H9 (cell line): ENCODE measurements at regions not wholly inside any gene's neighbourhood (a gene's known extent, or its start where the extent isn't known, plus 50 kb on each side); places are given as distances from the start of the nearest gene placed in this dataset.

Source experiments
- DNase-seq: peaks from one replicate; pipeline ENCODE4 v3.0.0-alpha.2; 2017
- H2AFZ ChIP-seq: one replicate; pipeline ENCODE4 v1.6.1; 2013; ENCODE audit warnings: mild to moderate bottlenecking, low read length, control low read depth, moderate library complexity
- H2AK5ac ChIP-seq: 2 replicates; pipeline ENCODE4 v1.6.1; 2013; ENCODE audit warnings: low read length, control low read depth, mixed read lengths; ENCODE audit not compliant: insufficient read length
- H2BK120ac ChIP-seq: one replicate; pipeline ENCODE4 v1.6.1; 2013; ENCODE audit warnings: low read depth, mild to moderate bottlenecking, low read length, control low read depth, inconsistent platforms; ENCODE audit not compliant: poor library complexity, severe bottlenecking
- H2BK12ac ChIP-seq: 2 replicates; pipeline ENCODE4 v1.6.1; 2013; ENCODE audit warnings: low read length, control low read depth, mixed read lengths, low read depth; ENCODE audit not compliant: insufficient read length
- H2BK15ac ChIP-seq: 2 replicates; pipeline ENCODE4 v1.6.1; 2013; ENCODE audit warnings: low read depth, low read length, control low read depth
- H2BK20ac ChIP-seq: one replicate; pipeline ENCODE4 v1.6.1; 2013; ENCODE audit warnings: low read depth, mild to moderate bottlenecking, low read length, control low read depth, inconsistent platforms; ENCODE audit not compliant: poor library complexity, severe bottlenecking
- H2BK5ac ChIP-seq: 2 replicates; pipeline ENCODE4 v1.6.1; 2013; ENCODE audit warnings: low read length, control low read depth, mixed read lengths; ENCODE audit not compliant: insufficient read length
- H3K14ac ChIP-seq: 2 replicates; pipeline ENCODE4 v1.6.1; 2013; ENCODE audit warnings: low read length, control low read depth; ENCODE audit not compliant: insufficient read depth
- H3K18ac ChIP-seq: 2 replicates; pipeline ENCODE4 v1.6.1; 2013; ENCODE audit warnings: low read depth, mild to moderate bottlenecking, mixed read lengths, low read length, control low read depth; ENCODE audit not compliant: insufficient read length
- H3K23ac ChIP-seq: 2 replicates; pipeline ENCODE4 v1.6.1; 2013; ENCODE audit warnings: low read length, control low read depth, mixed read lengths, low read depth; ENCODE audit not compliant: insufficient read length
- H3K23me2 ChIP-seq: 2 replicates; pipeline ENCODE4 v1.6.1; 2013; ENCODE audit warnings: low read depth, mild to moderate bottlenecking, mixed read lengths, low read length, control low read depth; ENCODE audit not compliant: insufficient read length, poor library complexity, severe bottlenecking
- H3K27ac ChIP-seq: 2 replicates; pipeline ENCODE4 v1.5.1; 2013; ENCODE audit warnings: low read length, control low read depth, mixed read lengths, low read depth; ENCODE audit not compliant: insufficient read length
- H3K27me3 ChIP-seq: 2 replicates; pipeline ENCODE4 v1.6.1; 2013; ENCODE audit warnings: low read length, control low read depth, inconsistent platforms; ENCODE audit not compliant: insufficient read depth
- H3K4ac ChIP-seq: 2 replicates; pipeline ENCODE4 v1.6.1; 2013; ENCODE audit warnings: low read depth, mild to moderate bottlenecking, control low read depth, inconsistent platforms, low read length, moderate library complexity
- H3K4me1 ChIP-seq: 2 replicates; pipeline ENCODE4 v1.6.1; 2013; ENCODE audit warnings: low read length, control low read depth, inconsistent platforms; ENCODE audit not compliant: insufficient read depth
- H3K4me2 ChIP-seq: 2 replicates; pipeline ENCODE4 v1.6.1; 2013; ENCODE audit warnings: low read length, control low read depth, mixed read lengths; ENCODE audit not compliant: insufficient read length, insufficient read depth
- H3K56ac ChIP-seq: 2 replicates; pipeline ENCODE4 v1.6.1; 2013; ENCODE audit warnings: low read depth, mild to moderate bottlenecking, mixed read lengths, low read length, control low read depth; ENCODE audit not compliant: insufficient read length
- H3K79me1 ChIP-seq: 2 replicates; pipeline ENCODE4 v1.6.1; 2013; ENCODE audit warnings: low read depth, mild to moderate bottlenecking, moderate library complexity, low read length, control low read depth, inconsistent platforms; ENCODE audit not compliant: insufficient read depth, poor library complexity, severe bottlenecking
- H3K79me2 ChIP-seq: 2 replicates; pipeline ENCODE4 v1.6.1; 2013; ENCODE audit warnings: low read length, control low read depth, inconsistent platforms; ENCODE audit not compliant: insufficient read depth
- H3K9ac ChIP-seq: 2 replicates; pipeline ENCODE4 v1.6.1; 2013; ENCODE audit warnings: low read length, control low read depth, mixed read lengths; ENCODE audit not compliant: insufficient read length; ENCODE audit errors: extremely low read depth
- H3K9me3 ChIP-seq: one replicate; pipeline ENCODE4 v1.6.1; 2013; ENCODE audit warnings: low read depth, low read length, inconsistent platforms; ENCODE audit not compliant: control insufficient read depth
- H3T11ph ChIP-seq: one replicate; pipeline ENCODE4 v1.6.1; 2013; ENCODE audit warnings: mild to moderate bottlenecking, low read length, control low read depth, inconsistent platforms
- H4K20me1 ChIP-seq: one replicate; pipeline ENCODE4 v1.6.1; 2013; ENCODE audit not compliant: control insufficient read depth, insufficient read length, insufficient read depth
- H4K5ac ChIP-seq: 2 replicates; pipeline ENCODE4 v1.6.1; 2013; ENCODE audit warnings: low read depth, mild to moderate bottlenecking, mixed read lengths, low read length, control low read depth; ENCODE audit not compliant: insufficient read length
- H4K8ac ChIP-seq: replicated peaks from 2 replicates; pipeline ENCODE4 v1.6.1; 2013; ENCODE audit warnings: low read length, control low read depth, mixed read lengths, low read depth; ENCODE audit not compliant: insufficient read length
- H4K91ac ChIP-seq: 2 replicates; pipeline ENCODE4 v1.6.1; 2013; ENCODE audit warnings: low read depth, mild to moderate bottlenecking, moderate library complexity, mixed read lengths, low read length, control low read depth; ENCODE audit not compliant: insufficient read length
- H3K27ac Mint-ChIP-seq, 3 experiments: 2 replicates in 2 of 3; 3 replicates in 1 of 3; pipeline ENCODE4 v1.8.0; 2020 to 2021; ENCODE audit warnings: mixed read lengths in 3 of 3, mild to moderate bottlenecking in 1 of 3, moderate library complexity in 1 of 3
- H3K27me3 Mint-ChIP-seq: 2 replicates; pipeline ENCODE4 v1.8.0; 2021; ENCODE audit warnings: low read depth, mild to moderate bottlenecking, moderate library complexity, mixed read lengths
- H3K36me3 Mint-ChIP-seq, 3 experiments: 2 replicates in 2 of 3; 3 replicates in 1 of 3; pipeline ENCODE4 v1.8.0; 2020 to 2021; ENCODE audit warnings: low read depth in 3 of 3, mixed read lengths in 3 of 3; ENCODE audit not compliant: insufficient read depth in 1 of 3
- H3K4me1 Mint-ChIP-seq, 2 experiments: 2 replicates each; pipeline ENCODE4 v1.8.0; 2020; ENCODE audit warnings: mixed read lengths in 2 of 2
- H3K4me3 Mint-ChIP-seq, 2 experiments: 2 replicates in 1 of 2; 3 replicates in 1 of 2; pipeline ENCODE4 v1.8.0; 2020 to 2021; ENCODE audit warnings: mild to moderate bottlenecking in 2 of 2, mixed read lengths in 2 of 2, moderate library complexity in 1 of 2
- H3K9me3 Mint-ChIP-seq, 2 experiments: 2 replicates in 1 of 2; 3 replicates in 1 of 2; pipeline ENCODE4 v1.8.0; 2020; ENCODE audit warnings: mild to moderate bottlenecking in 2 of 2, mixed read lengths in 2 of 2, moderate library complexity in 1 of 2
- whole genome bisulfite sequencing: extraction: QIAGEN DNeasy Blood & Tissue Kit; methylation state at CpG from one replicate; pipeline ENCODE4 v1.1.7; 2013; ENCODE audit warnings: missing lambda C conversion rate, low lambda C conversion rate, mixed read lengths; ENCODE audit not compliant: insufficient read length; ENCODE audit errors: extremely low coverage; 5-methylcytosine and 5-hydroxymethylcytosine counted together
- TF ChIP-seq, protein P1 (sequence below): fragments of 200-600 bp; sonication (generic); conservative IDR thresholded peaks from 3 replicates; pipeline ENCODE4 v1.8.0; 2021; ENCODE audit warnings: antibody characterized with exemption, mild to moderate bottlenecking

GRCh38 chr4:36773467-36773866 is 471.1 kb upstream of the NWD2 start:
- H3K27me3 Mint-ChIP-seq = no peaks in the 10 kb centered on the region

More at GRCh38 chr4:36773467-36773866, 471.1 kb upstream of the NWD2 start:
- no peaks in the 10 kb centered on the region; a peak in 1 of 4 replicates for H3K4me1 Mint-ChIP-seq
- H3K4me3 Mint-ChIP-seq = no peak overlapping the region
- DNase-seq = no peak
- Histone ChIP-seq H4K5ac (no peak overlapping the region), H3K23ac (no peak overlapping the region), H4K8ac (no peak overlapping the region), H2BK120ac (no peak overlapping the region), H4K91ac (no peak overlapping the region), H3K79me2 (no peaks in the 10 kb centered on the region), H3K14ac (no peak overlapping the region), H3K4me2 (no peak overlapping the region), H3K56ac (no peak overlapping the region), H3T11ph (no peak overlapping the region), H3K23me2 (no peaks in the 10 kb centered on the region), H3K4ac (no peak overlapping the region), H2BK5ac (no peak overlapping the region), H3K79me1 (no peaks in the 10 kb centered on the region), H4K20me1 (no peaks in the 10 kb centered on the region), H3K27me3 (no peaks in the 10 kb centered on the region), H2BK20ac (no peak overlapping the region), H2BK12ac (no peak overlapping the region), H3K4me1 (no peaks in the 10 kb centered on the region), H3K9me3 (no peaks in the 10 kb centered on the region), H3K9ac (no peak overlapping the region), H3K27ac (no peak overlapping the region), H2AK5ac (no peak overlapping the region), H2BK15ac (no peak overlapping the region), H2AFZ (no peak overlapping the region), H3K18ac (no peak overlapping the region)
- TF ChIP-seq, protein P1, sequence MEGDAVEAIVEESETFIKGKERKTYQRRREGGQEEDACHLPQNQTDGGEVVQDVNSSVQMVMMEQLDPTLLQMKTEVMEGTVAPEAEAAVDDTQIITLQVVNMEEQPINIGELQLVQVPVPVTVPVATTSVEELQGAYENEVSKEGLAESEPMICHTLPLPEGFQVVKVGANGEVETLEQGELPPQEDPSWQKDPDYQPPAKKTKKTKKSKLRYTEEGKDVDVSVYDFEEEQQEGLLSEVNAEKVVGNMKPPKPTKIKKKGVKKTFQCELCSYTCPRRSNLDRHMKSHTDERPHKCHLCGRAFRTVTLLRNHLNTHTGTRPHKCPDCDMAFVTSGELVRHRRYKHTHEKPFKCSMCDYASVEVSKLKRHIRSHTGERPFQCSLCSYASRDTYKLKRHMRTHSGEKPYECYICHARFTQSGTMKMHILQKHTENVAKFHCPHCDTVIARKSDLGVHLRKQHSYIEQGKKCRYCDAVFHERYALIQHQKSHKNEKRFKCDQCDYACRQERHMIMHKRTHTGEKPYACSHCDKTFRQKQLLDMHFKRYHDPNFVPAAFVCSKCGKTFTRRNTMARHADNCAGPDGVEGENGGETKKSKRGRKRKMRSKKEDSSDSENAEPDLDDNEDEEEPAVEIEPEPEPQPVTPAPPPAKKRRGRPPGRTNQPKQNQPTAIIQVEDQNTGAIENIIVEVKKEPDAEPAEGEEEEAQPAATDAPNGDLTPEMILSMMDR = no peak
- H3K36me3 Mint-ChIP-seq = no peaks in the 10 kb centered on the region
- no peak overlapping the region for H3K27ac Mint-ChIP-seq
- no CpG with 5 or more reads among the region's 2 CpGs for WGBS
- no peaks in the 10 kb centered on the region for H3K9me3 Mint-ChIP-seq
